HG03060 (cell line): ENCODE measurements at regions not wholly inside any gene's neighbourhood (a gene's known extent, or its start where the extent isn't known, plus 50 kb on each side); places are given as distances from the start of the nearest gene placed in this dataset.

ENCODE experiments used
- ATAC-seq: cut with Tn5 transposase; IDR thresholded peaks from one replicate; pipeline ENCODE4 v1.9.1; 2021; ENCODE audit warnings: low read depth, moderate number of reproducible peaks; ENCODE audit not compliant: unreplicated experiment

- ATAC-seq = no peak
These were observed 53.0 kb downstream of the RASSF10 start for GRCh38 chr11:13062115-13062514.

- ATAC-seq = no peak
These were observed 55.5 kb downstream of the RASSF10 start for GRCh38 chr11:13064593-13064992.

- no peak for ATAC-seq
These were observed 56.2 kb downstream of the RASSF10 start for GRCh38 chr11:13065200-13065787.

- no peak for ATAC-seq
These were observed 59.1 kb downstream of the RASSF10 start for GRCh38 chr11:13068211-13068610.

GRCh38 chr11:13073119-13073981, 64.2 kb downstream of the RASSF10 start:
- ATAC-seq = no peak

- no peak for ATAC-seq
These were observed 65.8 kb downstream of the RASSF10 start for GRCh38 chr11:13074714-13075464.

- ATAC-seq = no peak
These were observed 67.8 kb downstream of the RASSF10 start for GRCh38 chr11:13076961-13077360.

- no peak for ATAC-seq
These were observed 71.7 kb downstream of the RASSF10 start for GRCh38 chr11:13080861-13081260.

- ATAC-seq = no peak
These were observed 73.5 kb downstream of the RASSF10 start for GRCh38 chr11:13082588-13082987.

- ATAC-seq = no peak
These were observed 81.2 kb downstream of the RASSF10 start for GRCh38 chr11:13090228-13090708.

GRCh38 chr11:13091373-13091772, 82.3 kb downstream of the RASSF10 start:
- ATAC-seq = no peak

GRCh38 chr11:13091804-13092203, 82.7 kb downstream of the RASSF10 start:
- ATAC-seq = no peak

GRCh38 chr11:13094930-13095687, 86.0 kb downstream of the RASSF10 start:
- no peak for ATAC-seq

GRCh38 chr11:13098063-13098462, 88.9 kb downstream of the RASSF10 start:
- no peak for ATAC-seq

- ATAC-seq = no peak
These were observed 89.6 kb downstream of the RASSF10 start for GRCh38 chr11:13098616-13099289.

GRCh38 chr11:13101644-13102512, 92.8 kb downstream of the RASSF10 start:
- no peak for ATAC-seq

- ATAC-seq = no peak
These were observed 93.4 kb downstream of the RASSF10 start for GRCh38 chr11:13102513-13102840.

GRCh38 chr11:13102865-13103539, 93.9 kb downstream of the RASSF10 start:
- ATAC-seq = no peak
